Astrocyte (in vitro differentiated cells and primary cell): ENCODE measurements at regions not wholly inside any gene's neighbourhood (a gene's known extent, or its start where the extent isn't known, plus 50 kb on each side); places are given as distances from the start of the nearest gene placed in this dataset.

ENCODE experiments used
- EZH2 ChIP-seq: IDR thresholded peaks from 2 replicates; pipeline ENCODE4 v1.6.1; 2012; ENCODE audit warnings: mild to moderate bottlenecking, low read length, inconsistent platforms; ENCODE audit not compliant: insufficient read depth
- TF ChIP-seq, protein P1 (sequence below): IDR thresholded peaks from 2 replicates; pipeline ENCODE4 v1.5.1; 2011; ENCODE audit warnings: low read depth, mild to moderate bottlenecking, inconsistent platforms, low read length, moderate library complexity; ENCODE audit not compliant: insufficient read depth

- TF ChIP-seq, protein P1, sequence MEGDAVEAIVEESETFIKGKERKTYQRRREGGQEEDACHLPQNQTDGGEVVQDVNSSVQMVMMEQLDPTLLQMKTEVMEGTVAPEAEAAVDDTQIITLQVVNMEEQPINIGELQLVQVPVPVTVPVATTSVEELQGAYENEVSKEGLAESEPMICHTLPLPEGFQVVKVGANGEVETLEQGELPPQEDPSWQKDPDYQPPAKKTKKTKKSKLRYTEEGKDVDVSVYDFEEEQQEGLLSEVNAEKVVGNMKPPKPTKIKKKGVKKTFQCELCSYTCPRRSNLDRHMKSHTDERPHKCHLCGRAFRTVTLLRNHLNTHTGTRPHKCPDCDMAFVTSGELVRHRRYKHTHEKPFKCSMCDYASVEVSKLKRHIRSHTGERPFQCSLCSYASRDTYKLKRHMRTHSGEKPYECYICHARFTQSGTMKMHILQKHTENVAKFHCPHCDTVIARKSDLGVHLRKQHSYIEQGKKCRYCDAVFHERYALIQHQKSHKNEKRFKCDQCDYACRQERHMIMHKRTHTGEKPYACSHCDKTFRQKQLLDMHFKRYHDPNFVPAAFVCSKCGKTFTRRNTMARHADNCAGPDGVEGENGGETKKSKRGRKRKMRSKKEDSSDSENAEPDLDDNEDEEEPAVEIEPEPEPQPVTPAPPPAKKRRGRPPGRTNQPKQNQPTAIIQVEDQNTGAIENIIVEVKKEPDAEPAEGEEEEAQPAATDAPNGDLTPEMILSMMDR: no peak
- TF ChIP-seq EZH2: no peak
These were observed 272.6 kb upstream of the KCNN2 start for GRCh38 chr5:114089259-114089658.
